ENCODE measurements at regions not wholly inside any gene's neighbourhood (a gene's known extent, or its start where the extent isn't known, plus 50 kb on each side); places are given as distances from the start of the nearest gene placed in this dataset.

DNA sequence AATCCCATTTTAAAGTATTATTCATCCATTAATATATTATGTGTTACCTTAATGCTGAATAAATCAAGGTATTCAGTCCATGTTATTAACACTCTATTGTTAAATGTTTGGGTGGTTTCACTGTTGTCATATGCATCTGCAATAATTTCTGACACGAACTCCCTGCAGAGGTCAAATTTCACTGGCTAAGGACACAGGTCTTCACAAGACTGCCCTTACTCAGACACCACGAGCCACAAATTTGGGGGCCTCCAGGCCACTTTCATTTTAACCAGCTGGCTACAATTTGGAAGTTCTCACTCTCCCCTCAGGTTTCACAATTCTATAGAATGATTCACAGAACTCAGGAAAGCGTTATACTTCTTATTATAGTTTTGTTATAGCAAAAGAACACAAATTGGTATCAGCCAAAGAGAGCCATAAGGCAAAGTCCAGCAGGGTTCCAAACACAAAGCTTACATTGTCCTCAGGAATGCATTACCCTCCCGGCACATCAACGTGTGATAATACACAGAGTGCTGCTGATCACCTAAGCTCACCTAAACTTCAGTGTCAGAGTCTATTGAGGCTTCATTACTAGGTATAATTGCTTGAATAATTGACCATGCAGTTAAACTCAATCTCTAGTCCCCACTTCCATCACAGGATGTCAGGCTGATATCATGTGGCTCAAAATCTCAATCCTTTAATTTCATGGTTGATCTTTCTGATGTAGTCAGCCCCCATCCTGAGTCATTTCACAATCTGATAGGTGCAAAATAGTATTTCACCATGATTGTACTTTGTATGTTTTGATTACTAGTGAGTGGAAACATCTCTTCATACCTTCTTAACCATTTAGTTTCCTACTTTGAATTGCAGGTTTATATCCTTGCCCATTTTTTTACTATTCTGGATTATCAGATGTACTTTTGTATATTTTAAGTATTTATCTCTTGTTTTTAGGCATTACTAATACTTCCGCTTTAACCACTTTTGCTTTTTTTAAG lies 441.4 kb upstream of the AGTR1 start:
- H3K27ac ChIP-seq (ENCODE audit: low read depth, low read length, severe bottlenecking): no peak overlapping the region
- 83 to 93% methylated on average over 2 to 3 of the region's 6 CpGs for WGBS, 2 experiments (ENCODE audit: insufficient coverage in 2 of 2)

DNA sequence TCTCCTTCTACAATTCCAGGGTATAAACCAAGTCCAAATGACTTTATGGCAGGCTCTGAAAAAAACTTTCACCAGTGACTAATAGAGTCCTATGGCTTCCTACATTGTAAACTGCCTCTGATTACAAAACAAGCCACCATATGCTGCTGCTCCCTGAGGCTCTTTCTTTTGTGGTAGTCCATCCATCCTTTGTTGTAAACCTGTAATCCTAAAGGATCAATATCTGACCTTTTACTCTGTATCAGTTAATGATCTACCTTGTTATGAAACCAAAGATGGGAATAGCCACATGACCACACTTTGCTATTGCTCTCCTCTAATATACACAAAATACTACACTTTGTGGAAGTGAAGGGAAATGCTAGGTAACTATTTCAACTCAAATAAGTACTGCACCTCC lies 434.7 kb upstream of the AGTR1 start:
- Histone ChIP-seq H3K36me3 (ENCODE audit: control insufficient read depth, insufficient read depth, low read length) (no peaks in the 10 kb centered on the region), H3K4me1 (ENCODE audit: control insufficient read depth, insufficient read depth, low read length, poor library complexity, severe bottlenecking) (no peaks in the 10 kb centered on the region), H3K4me3 (ENCODE audit: extremely low read depth, insufficient read depth, low read length, poor library complexity, severe bottlenecking) (no peak overlapping the region), H3K9me3 (ENCODE audit: control insufficient read depth, low read length) (peaks cover 10% of the 10 kb centered on the region), H3K27ac (ENCODE audit: low read depth, low read length, severe bottlenecking) (no peak overlapping the region)

More for the DNA sequence above, 441.4 kb upstream of the AGTR1 start:
- H3K4me3 ChIP-seq (ENCODE audit: extremely low read depth, insufficient read depth, low read length, poor library complexity, severe bottlenecking): no peak overlapping the region
- no peaks in the 10 kb centered on the region for H3K4me1 ChIP-seq (ENCODE audit: control insufficient read depth, insufficient read depth, low read length, poor library complexity, severe bottlenecking)
- peaks cover 10% of the 10 kb centered on the region for H3K9me3 ChIP-seq (ENCODE audit: control insufficient read depth, low read length)
- H3K36me3 ChIP-seq (ENCODE audit: control insufficient read depth, insufficient read depth, low read length): no peaks in the 10 kb centered on the region

DNA sequence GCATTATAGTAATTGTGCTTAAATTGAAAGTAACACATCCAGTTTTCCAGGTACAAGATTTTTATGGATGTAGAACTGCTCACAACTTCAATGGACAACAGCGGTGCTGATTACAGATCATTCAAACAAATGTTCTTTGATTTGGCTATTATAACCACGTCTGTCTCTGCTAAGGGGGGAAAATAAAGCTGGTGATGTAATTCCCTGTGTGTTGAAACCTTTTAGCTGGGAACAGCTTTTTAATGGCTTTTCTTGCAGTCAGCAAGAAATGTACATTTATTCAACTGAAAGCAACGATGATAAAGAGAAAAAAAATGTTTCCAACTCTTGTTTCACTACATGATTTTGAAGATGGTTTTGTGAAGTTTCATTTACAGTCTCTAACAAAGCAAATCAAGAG lies 431.9 kb upstream of the AGTR1 start:
- Histone ChIP-seq H3K27ac (ENCODE audit: low read depth, low read length, severe bottlenecking) (no peak overlapping the region), H3K4me1 (ENCODE audit: control insufficient read depth, insufficient read depth, low read length, poor library complexity, severe bottlenecking) (no peaks in the 10 kb centered on the region), H3K9me3 (ENCODE audit: control insufficient read depth, low read length) (no peaks in the 10 kb centered on the region), H3K36me3 (ENCODE audit: control insufficient read depth, insufficient read depth, low read length) (no peaks in the 10 kb centered on the region), H3K4me3 (ENCODE audit: extremely low read depth, insufficient read depth, low read length, poor library complexity, severe bottlenecking) (no peak overlapping the region)
- no CpG with 5 or more reads among the region's 3 CpGs for WGBS, 2 experiments (ENCODE audit: insufficient coverage in 2 of 2)

DNA sequence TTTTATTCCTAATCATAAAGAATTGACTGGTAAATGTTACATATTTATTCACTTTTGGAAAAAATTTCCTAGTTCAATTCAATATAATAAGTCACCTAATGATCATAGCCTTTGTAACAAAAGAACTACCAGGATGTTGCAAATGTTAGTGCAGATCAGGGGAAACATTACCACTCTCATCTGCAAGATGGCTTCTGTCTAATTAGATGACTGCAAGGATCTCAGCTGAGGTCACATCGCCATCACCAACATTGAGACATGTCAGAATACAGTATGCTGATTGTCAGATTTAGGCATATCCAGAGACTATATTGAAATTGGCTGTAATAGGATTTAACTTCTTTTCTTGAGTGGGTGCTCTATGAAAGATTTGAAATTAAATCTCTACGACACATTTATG lies 431.4 kb upstream of the AGTR1 start:
- Histone ChIP-seq H3K27ac (ENCODE audit: low read depth, low read length, severe bottlenecking) (no peak overlapping the region), H3K36me3 (ENCODE audit: control insufficient read depth, insufficient read depth, low read length) (no peaks in the 10 kb centered on the region), H3K9me3 (ENCODE audit: control insufficient read depth, low read length) (no peaks in the 10 kb centered on the region), H3K4me1 (ENCODE audit: control insufficient read depth, insufficient read depth, low read length, poor library complexity, severe bottlenecking) (no peaks in the 10 kb centered on the region), H3K4me3 (ENCODE audit: extremely low read depth, insufficient read depth, low read length, poor library complexity, severe bottlenecking) (no peak overlapping the region)
- 86% methylated on average over 1 of the region's 2 CpGs; no CpG with 5 or more reads in 1 of the 2 experiments for WGBS, 2 experiments (ENCODE audit: insufficient coverage in 2 of 2)

DNA sequence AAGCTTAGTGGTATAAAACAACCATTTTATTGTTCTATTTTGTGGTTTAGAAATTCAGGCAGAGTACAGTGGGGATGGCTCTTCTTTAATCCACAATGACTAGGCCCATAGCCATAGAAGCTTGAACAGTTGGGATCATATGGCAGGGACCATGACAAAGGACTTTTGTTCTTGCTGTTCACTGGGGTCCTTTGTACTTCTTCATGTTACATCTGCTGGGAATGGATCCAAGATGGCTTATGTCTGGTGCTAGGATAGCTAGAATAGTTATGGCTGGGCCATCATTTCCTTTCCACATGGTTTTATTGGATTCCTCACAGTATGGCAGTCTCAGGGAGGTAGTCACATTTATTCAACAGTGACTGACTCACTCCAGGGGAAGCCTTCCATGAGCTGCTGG lies 427.9 kb upstream of the AGTR1 start:
- no peaks in the 10 kb centered on the region for H3K4me1 ChIP-seq (ENCODE audit: control insufficient read depth, insufficient read depth, low read length, poor library complexity, severe bottlenecking)
- no peaks in the 10 kb centered on the region for H3K9me3 ChIP-seq (ENCODE audit: control insufficient read depth, low read length)
- no peak overlapping the region for H3K27ac ChIP-seq (ENCODE audit: low read depth, low read length, severe bottlenecking)
- H3K4me3 ChIP-seq (ENCODE audit: extremely low read depth, insufficient read depth, low read length, poor library complexity, severe bottlenecking): no peak overlapping the region
- H3K36me3 ChIP-seq (ENCODE audit: control insufficient read depth, insufficient read depth, low read length): no peaks in the 10 kb centered on the region

DNA sequence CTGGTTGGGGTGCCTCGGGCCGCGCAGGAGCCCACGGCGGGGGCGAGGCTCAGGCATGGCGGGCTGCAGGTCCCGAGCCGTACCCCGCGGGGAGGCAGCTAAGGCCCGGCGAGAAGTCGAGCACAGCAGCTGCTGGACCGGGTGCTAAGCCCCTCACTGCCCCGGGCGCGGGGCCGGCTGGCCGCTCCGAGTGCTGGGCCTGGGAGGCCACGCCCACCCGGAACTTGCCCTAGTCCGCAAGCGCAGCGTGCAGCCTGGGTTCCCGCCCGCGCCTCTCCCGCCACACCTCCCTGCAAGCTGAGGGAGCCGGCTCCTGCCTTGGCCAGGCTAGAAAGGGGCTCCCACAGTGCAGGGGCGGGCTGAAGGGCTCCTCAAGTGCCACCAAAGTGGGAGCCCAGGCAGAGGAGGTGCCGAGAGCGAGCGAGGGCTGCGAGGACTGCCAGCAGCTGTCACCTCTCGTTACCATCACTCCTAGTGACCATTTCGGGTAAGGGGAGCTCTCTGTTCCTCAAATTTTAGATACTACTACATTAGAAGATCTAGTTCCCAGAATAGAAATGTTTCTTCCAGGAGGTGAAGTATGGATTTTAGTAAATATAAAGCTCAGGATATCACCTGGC lies 417.0 kb upstream of the AGTR1 start:
- Histone ChIP-seq H3K9me3 (ENCODE audit: control insufficient read depth, low read length) (no peaks in the 10 kb centered on the region), H3K36me3 (ENCODE audit: control insufficient read depth, insufficient read depth, low read length) (no peaks in the 10 kb centered on the region), H3K4me1 (ENCODE audit: control insufficient read depth, insufficient read depth, low read length, poor library complexity, severe bottlenecking) (no peaks in the 10 kb centered on the region), H3K27ac (ENCODE audit: low read depth, low read length, severe bottlenecking) (no peak overlapping the region), H3K4me3 (ENCODE audit: extremely low read depth, insufficient read depth, low read length, poor library complexity, severe bottlenecking) (no peak overlapping the region)
- WGBS, 2 experiments (ENCODE audit: insufficient coverage in 2 of 2): 96 to 98% methylated on average over 26 to 30 of the region's 38 CpGs

DNA sequence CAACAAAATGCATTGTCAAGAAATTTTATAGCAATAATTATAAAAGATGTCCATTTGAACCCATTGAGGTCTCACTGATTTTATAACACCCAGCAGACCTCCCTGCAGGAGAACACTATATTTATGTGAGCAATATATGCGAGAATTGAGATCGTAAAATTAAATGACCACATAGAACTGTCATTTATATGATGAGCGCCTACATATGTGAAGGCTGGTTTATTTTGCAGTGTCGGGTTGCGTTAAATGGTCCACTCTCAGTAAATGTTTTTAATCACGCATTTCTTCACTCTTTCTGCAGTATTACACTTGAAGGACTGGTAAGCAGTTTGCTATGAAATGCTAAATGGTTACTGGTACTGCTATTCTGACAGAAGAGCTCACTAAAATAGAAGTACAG lies 408.5 kb upstream of the AGTR1 start:
- H3K36me3 ChIP-seq (ENCODE audit: control insufficient read depth, insufficient read depth, low read length): no peaks in the 10 kb centered on the region
- WGBS, 2 experiments (ENCODE audit: insufficient coverage in 2 of 2): 100% methylated on average over 1 of the region's 6 CpGs; no CpG with 5 or more reads in 1 of the 2 experiments
- no peak overlapping the region for H3K27ac ChIP-seq (ENCODE audit: low read depth, low read length, severe bottlenecking)
- no peaks in the 10 kb centered on the region for H3K9me3 ChIP-seq (ENCODE audit: control insufficient read depth, low read length)
- no peaks in the 10 kb centered on the region for H3K4me1 ChIP-seq (ENCODE audit: control insufficient read depth, insufficient read depth, low read length, poor library complexity, severe bottlenecking)
- H3K4me3 ChIP-seq (ENCODE audit: extremely low read depth, insufficient read depth, low read length, poor library complexity, severe bottlenecking): no peak overlapping the region

DNA sequence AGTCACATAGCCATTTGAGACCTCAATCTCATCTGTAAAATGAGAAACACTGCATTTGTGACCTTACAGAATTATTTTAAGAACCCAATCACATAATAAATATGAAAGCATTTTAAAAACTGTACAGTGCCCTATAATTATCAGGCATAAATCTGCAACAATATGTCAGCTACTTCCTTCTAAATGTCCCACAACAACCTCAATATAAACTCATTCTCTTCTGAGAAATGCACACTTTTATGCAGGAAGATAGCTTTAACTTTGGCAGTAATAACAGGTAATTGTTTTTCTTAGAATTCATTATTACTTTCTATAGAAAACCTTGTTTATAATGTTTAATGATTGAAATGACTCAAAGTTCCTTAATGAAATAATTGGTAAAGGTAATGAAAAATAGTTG lies 400.7 kb upstream of the AGTR1 start:
- no peaks in the 10 kb centered on the region for H3K36me3 ChIP-seq (ENCODE audit: control insufficient read depth, insufficient read depth, low read length)
- H3K4me1 ChIP-seq (ENCODE audit: control insufficient read depth, insufficient read depth, low read length, poor library complexity, severe bottlenecking): no peaks in the 10 kb centered on the region
- H3K4me3 ChIP-seq (ENCODE audit: extremely low read depth, insufficient read depth, low read length, poor library complexity, severe bottlenecking): no peak overlapping the region
- H3K27ac ChIP-seq (ENCODE audit: low read depth, low read length, severe bottlenecking): no peak overlapping the region
- H3K9me3 ChIP-seq (ENCODE audit: control insufficient read depth, low read length): no peaks in the 10 kb centered on the region

DNA sequence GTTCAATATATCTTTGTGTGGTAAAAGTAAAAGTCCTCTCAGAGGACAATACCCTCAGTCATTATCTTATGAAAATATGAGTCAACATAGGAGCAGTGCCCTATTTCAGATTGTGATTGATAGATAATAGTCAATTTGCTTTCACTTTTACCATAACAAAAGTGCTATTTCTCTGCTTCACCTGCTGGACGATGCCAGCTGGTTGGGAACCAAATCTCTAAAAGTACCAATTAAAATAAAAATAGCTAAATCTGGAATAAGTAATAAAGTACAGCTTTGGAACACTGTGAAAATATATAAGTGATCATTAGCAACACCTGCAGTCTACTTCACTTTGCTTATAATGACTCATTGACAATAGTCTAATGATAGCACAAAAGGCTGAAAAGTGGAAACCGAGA lies 390.3 kb upstream of the AGTR1 start:
- no peaks in the 10 kb centered on the region for H3K9me3 ChIP-seq (ENCODE audit: control insufficient read depth, low read length)
- H3K36me3 ChIP-seq (ENCODE audit: control insufficient read depth, insufficient read depth, low read length): no peaks in the 10 kb centered on the region
- WGBS, 2 experiments (ENCODE audit: insufficient coverage in 2 of 2): no CpG with 5 or more reads among the region's 2 CpGs
- no peak overlapping the region for H3K27ac ChIP-seq (ENCODE audit: low read depth, low read length, severe bottlenecking)
- no peak overlapping the region for H3K4me3 ChIP-seq (ENCODE audit: extremely low read depth, insufficient read depth, low read length, poor library complexity, severe bottlenecking)
- no peaks in the 10 kb centered on the region for H3K4me1 ChIP-seq (ENCODE audit: control insufficient read depth, insufficient read depth, low read length, poor library complexity, severe bottlenecking)

DNA sequence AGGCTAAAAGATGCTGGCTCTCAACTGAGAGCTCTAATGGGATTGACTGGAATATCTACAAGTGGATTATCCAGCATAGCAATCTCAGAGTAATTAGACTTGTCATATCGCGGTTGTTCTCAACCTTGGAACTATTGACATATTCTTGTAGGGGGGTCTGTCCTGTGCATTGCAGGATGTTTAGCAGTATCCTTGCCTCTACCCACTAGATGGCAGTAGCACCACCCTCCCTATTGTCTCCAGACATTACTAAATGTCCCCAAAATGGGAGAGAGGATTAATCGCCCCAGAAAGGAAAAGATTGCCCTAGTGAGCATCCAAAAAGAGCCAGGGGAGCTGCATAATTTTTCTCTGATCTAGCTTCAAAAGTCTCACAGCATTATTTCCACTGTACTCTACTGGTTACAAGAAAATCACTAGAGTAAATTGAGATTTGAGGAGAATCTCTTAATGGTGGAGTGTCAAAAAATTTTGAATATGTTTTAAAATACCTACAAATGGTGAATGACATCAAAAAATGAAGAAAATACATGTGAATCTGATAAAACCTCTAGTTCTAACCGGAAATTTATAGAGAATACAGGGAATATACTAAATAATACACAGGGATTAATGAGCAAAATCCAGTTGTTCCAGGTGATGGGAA lies 388.2 kb upstream of the AGTR1 start:
- H3K27ac ChIP-seq (ENCODE audit: low read depth, low read length, severe bottlenecking): no peak overlapping the region
- no CpG with 5 or more reads among the region's 4 CpGs for WGBS, 2 experiments (ENCODE audit: insufficient coverage in 2 of 2)
- H3K4me1 ChIP-seq (ENCODE audit: control insufficient read depth, insufficient read depth, low read length, poor library complexity, severe bottlenecking): no peaks in the 10 kb centered on the region

DNA sequence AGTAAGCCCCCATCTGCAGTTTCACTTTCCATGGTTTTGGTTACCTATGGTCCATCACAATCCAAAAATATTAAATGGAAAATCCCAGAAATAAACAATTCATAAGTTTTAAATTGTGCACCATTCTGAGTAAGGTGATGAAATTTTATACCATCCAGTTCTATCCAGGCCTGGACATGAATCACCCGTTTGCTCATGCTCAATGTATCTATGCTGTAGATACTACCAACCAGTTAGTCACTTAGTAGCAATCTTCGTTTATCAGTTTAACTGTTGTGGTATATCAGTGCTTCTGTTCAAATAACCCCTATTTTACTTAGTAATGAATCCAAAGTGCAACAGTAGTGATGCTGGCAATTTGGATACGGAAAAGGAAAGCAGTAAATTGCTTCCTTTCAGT lies 381.9 kb upstream of the AGTR1 start:
- no peak overlapping the region for H3K4me3 ChIP-seq (ENCODE audit: extremely low read depth, insufficient read depth, low read length, poor library complexity, severe bottlenecking)
- no peaks in the 10 kb centered on the region for H3K4me1 ChIP-seq (ENCODE audit: control insufficient read depth, insufficient read depth, low read length, poor library complexity, severe bottlenecking)
- WGBS, 2 experiments (ENCODE audit: insufficient coverage in 2 of 2): 100% methylated on average over 1 of the region's 3 CpGs; no CpG with 5 or more reads in 1 of the 2 experiments
- no peak overlapping the region for H3K27ac ChIP-seq (ENCODE audit: low read depth, low read length, severe bottlenecking)
- H3K36me3 ChIP-seq (ENCODE audit: control insufficient read depth, insufficient read depth, low read length): no peaks in the 10 kb centered on the region
- H3K9me3 ChIP-seq (ENCODE audit: control insufficient read depth, low read length): no peaks in the 10 kb centered on the region

More for the DNA sequence above, 388.2 kb upstream of the AGTR1 start:
- H3K36me3 ChIP-seq (ENCODE audit: control insufficient read depth, insufficient read depth, low read length): no peaks in the 10 kb centered on the region
- H3K9me3 ChIP-seq (ENCODE audit: control insufficient read depth, low read length): no peaks in the 10 kb centered on the region
- no peak overlapping the region for H3K4me3 ChIP-seq (ENCODE audit: extremely low read depth, insufficient read depth, low read length, poor library complexity, severe bottlenecking)

Data from mesodermal cell (in vitro differentiated cells).